SK-N-SH (cell line): ENCODE measurements at regions not wholly inside any gene's neighbourhood (a gene's known extent, or its start where the extent isn't known, plus 50 kb on each side); places are given as distances from the start of the nearest gene placed in this dataset.

ENCODE experiments used
- CTCF ChIA-PET: fragments of 300-600, 350-600 bp; formaldehyde crosslinking; extraction: SDS; loops from one replicate; lab custom pipeline; 2021; lab: Yijun Ruan, JAX
- POLR2A ChIA-PET: fragments of 350-600 bp; sonication (Branson Sonifier 250); formaldehyde crosslinking; extraction: SDS; loops from one replicate; lab custom pipeline; 2020; ENCODE audit warnings: antibody characterized with exemption, inconsistent platforms; lab: Yijun Ruan, JAX
- DNase-seq: peaks from one replicate; pipeline ENCODE4 v3.0.0; 2012
- H2AFZ ChIP-seq: fragments of 200-600 bp; sonication (generic); 2 replicates; pipeline ENCODE4 v1.8.1; 2016; ENCODE audit warnings: antibody characterized with exemption, mild to moderate bottlenecking, low read depth
- H3F3A ChIP-seq: fragments of 200-600 bp; sonication (generic); replicated peaks from 2 replicates; pipeline ENCODE3; 2016; ENCODE audit warnings: antibody characterized with exemption, mild to moderate bottlenecking; ENCODE audit not compliant: insufficient read depth
- H3K27ac ChIP-seq, 2 experiments: fragments of 200-500 bp in 1 of 2; fragments of 200-600 bp in 1 of 2; sonication (Bioruptor generic) in 1 of 2; sonication (generic), shearing (Covaris generic) in 1 of 2; 2 replicates each; pipeline versions ENCODE4 v1.5.1 to v1.6.1; 2014 to 2016; ENCODE audit warnings: low read depth in 2 of 2, inconsistent platforms in 1 of 2, low read length in 1 of 2, mild to moderate bottlenecking in 1 of 2, mixed read lengths in 1 of 2
- H3K27me3 ChIP-seq: fragments of 200-600 bp; sonication (generic), shearing (Covaris generic); 2 replicates; pipeline ENCODE4 v1.6.1; 2016; ENCODE audit warnings: mixed run types; ENCODE audit not compliant: insufficient read depth
- H3K36me3 ChIP-seq, 2 experiments: fragments of 200-500 bp in 1 of 2; fragments of 200-600 bp in 1 of 2; sonication (Bioruptor generic) in 1 of 2; sonication (generic) in 1 of 2; replicated peaks in 1 of 2; 2 replicates each; pipeline versions ENCODE3 to v1.5.1; 2014 to 2016; ENCODE audit warnings: low read length in 1 of 2, mild to moderate bottlenecking in 1 of 2; ENCODE audit not compliant: insufficient read depth in 2 of 2, control insufficient read depth in 1 of 2
- H3K4me1 ChIP-seq, 2 experiments: fragments of 200-500 bp in 1 of 2; fragments of 200-600 bp in 1 of 2; sonication (Bioruptor generic) in 1 of 2; sonication (generic), shearing (Covaris generic) in 1 of 2; 2 replicates each; pipeline versions ENCODE4 v1.5.1 to v1.6.1; 2014 to 2016; ENCODE audit warnings: low read depth in 1 of 2, low read length in 1 of 2, mixed run types in 1 of 2; ENCODE audit not compliant: insufficient read depth in 2 of 2, control insufficient read depth in 1 of 2
- H3K4me2 ChIP-seq: fragments of 200-600 bp; sonication (generic), shearing (Covaris generic); 2 replicates; pipeline ENCODE4 v1.6.1; 2017; ENCODE audit warnings: mixed run types
- H3K4me3 ChIP-seq, 2 experiments: fragments of 200-500 bp in 1 of 2; fragments of 200-600 bp in 1 of 2; sonication (Bioruptor generic) in 1 of 2; sonication (generic), shearing (Covaris generic) in 1 of 2; 2 replicates each; pipeline versions ENCODE4 v1.5.1 to v1.8.1; 2014 to 2016; ENCODE audit warnings: low read depth in 2 of 2, inconsistent platforms in 1 of 2, low read length in 1 of 2, mild to moderate bottlenecking in 1 of 2, mixed read lengths in 1 of 2, moderate library complexity in 1 of 2
- H3K79me2 ChIP-seq: fragments of 200-600 bp; sonication (generic); 2 replicates; pipeline ENCODE4 v1.8.1; 2017; ENCODE audit warnings: mild to moderate bottlenecking; ENCODE audit not compliant: insufficient read depth
- H3K9ac ChIP-seq: fragments of 200-600 bp; sonication (generic); 2 replicates; pipeline ENCODE4 v1.6.1; 2017; ENCODE audit warnings: mixed run types
- H3K9me2 ChIP-seq: fragments of 200-600 bp; sonication (generic); 2 replicates; pipeline ENCODE4 v1.6.1; 2017; ENCODE audit warnings: mixed run types
- H3K9me3 ChIP-seq: fragments of 200-600 bp; sonication (generic); 2 replicates; pipeline ENCODE4 v1.6.1; 2017; ENCODE audit warnings: mixed run types, mild to moderate bottlenecking, moderate library complexity
- H4K20me1 ChIP-seq: fragments of 200-600 bp; sonication (generic); 2 replicates; pipeline ENCODE4 v1.6.1; 2017; ENCODE audit warnings: mild to moderate bottlenecking, mixed run types; ENCODE audit not compliant: insufficient read depth
- EZH2phosphoT487 ChIP-seq: fragments of 200-600 bp; sonication (generic); IDR thresholded peaks from 2 replicates; pipeline ENCODE4 v1.6.1; 2017; ENCODE audit warnings: low read depth, mixed run types, mild to moderate bottlenecking, antibody characterized with exemption, moderate library complexity, borderline replicate concordance
- MEF2A ChIP-seq: IDR thresholded peaks from 2 replicates; pipeline ENCODE4 v1.4.0; 2012; ENCODE audit warnings: low read depth, borderline replicate concordance
- RAD21 ChIP-seq: IDR thresholded peaks from 2 replicates; pipeline ENCODE4 v1.6.1; 2012; ENCODE audit warnings: mild to moderate bottlenecking, low read length
- RCOR1 ChIP-seq: fragments of 150-350 bp; IDR thresholded peaks from 2 replicates; pipeline ENCODE4 v1.6.1; 2017; ENCODE audit warnings: antibody characterized with exemption, low read length
- SMC3 ChIP-seq: IDR thresholded peaks from 2 replicates; pipeline ENCODE4 v1.6.1; 2012; ENCODE audit warnings: low read depth, low read length, improper control_type of control experiment
- TAF1 ChIP-seq: IDR thresholded peaks from 2 replicates; pipeline ENCODE4 v1.6.1; 2012; ENCODE audit warnings: low read depth, mild to moderate bottlenecking, low read length, moderate library complexity, borderline replicate concordance
- TCF12 ChIP-seq: IDR thresholded peaks from 2 replicates; pipeline ENCODE4 v1.4.0; 2012
- WGBS: methylation state at CpG from one replicate; pipeline ENCODE4 v1.1.6; 2017; ENCODE audit warnings: low lambda C conversion rate; 5-methylcytosine and 5-hydroxymethylcytosine counted together
- TF ChIP-seq, protein P1 (sequence below): fragments of 150-350 bp; IDR thresholded peaks from 2 replicates; pipeline ENCODE4 v1.6.1; 2016; ENCODE audit warnings: mild to moderate bottlenecking, low read depth, low read length
- TF ChIP-seq, protein P2 (sequence below): fragments of 150-350 bp; IDR thresholded peaks from 2 replicates; pipeline ENCODE4 v1.6.1; 2017; ENCODE audit warnings: antibody characterized with exemption, low read length, low read depth, borderline replicate concordance

DNA sequence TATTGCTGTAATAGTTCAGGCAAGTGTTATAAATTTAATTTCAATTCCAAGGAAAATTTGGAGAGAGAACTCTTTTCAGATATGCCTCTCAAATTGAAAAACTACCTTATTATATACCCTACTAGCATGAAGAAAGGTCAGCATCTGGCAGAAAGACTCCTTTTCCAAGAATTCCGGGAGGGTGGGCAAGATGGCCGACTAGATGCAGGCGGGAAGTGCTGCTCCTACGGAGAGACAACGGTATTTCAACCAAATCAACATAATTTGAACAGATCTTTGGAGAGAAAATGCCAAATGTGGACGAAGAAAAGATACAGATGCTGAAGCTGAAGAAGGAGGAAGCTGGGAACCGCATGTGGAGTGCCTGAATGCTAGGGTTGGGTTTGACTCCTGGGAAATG lies 53.8 kb upstream of the INTU start (continued):
- no peak for TF ChIP-seq TAF1
- TF ChIP-seq RAD21, result no peak
- TF ChIP-seq, protein P1, sequence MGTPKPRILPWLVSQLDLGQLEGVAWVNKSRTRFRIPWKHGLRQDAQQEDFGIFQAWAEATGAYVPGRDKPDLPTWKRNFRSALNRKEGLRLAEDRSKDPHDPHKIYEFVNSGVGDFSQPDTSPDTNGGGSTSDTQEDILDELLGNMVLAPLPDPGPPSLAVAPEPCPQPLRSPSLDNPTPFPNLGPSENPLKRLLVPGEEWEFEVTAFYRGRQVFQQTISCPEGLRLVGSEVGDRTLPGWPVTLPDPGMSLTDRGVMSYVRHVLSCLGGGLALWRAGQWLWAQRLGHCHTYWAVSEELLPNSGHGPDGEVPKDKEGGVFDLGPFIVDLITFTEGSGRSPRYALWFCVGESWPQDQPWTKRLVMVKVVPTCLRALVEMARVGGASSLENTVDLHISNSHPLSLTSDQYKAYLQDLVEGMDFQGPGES, result no peak
- no peak for TF ChIP-seq SMC3
- TF ChIP-seq, all 33 proteins: peak for 0

DNA sequence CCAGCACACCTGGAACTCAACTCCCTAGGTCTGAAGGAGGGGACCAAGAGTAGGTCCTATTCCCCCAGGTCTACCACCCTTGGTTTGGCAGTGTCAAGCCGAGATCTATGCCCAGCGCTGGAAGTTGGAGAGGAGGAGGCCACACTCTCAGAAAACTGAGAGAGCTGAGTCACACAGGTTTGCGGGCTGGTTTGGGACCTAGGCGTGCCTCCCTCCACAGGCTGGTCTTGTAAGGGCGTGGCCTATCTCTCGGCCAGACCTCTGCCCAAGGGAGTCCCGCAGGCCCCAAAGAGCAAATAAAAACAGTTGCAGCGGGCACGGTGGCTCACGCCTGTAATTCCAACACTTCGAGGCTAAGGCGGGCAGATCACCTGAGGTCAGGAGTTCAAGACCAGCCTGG lies 52.9 kb upstream of the INTU start:
- Histone ChIP-seq H3K9ac (no peak overlapping the region), H3K79me2 (no peaks in the 10 kb centered on the region), H4K20me1 (no peaks in the 10 kb centered on the region), H3K9me2 (no peaks in the 10 kb centered on the region), H3K27ac (no peak overlapping the region), H3K36me3 (no peaks in the 10 kb centered on the region), H3K27me3 (no peaks in the 10 kb centered on the region; the same call in 1 of the 2 replicates), H3K4me2 (no peak overlapping the region), H2AFZ (no peak overlapping the region), H3K4me3 (no peak overlapping the region), H3K4me1 (no peaks in the 10 kb centered on the region), H3K9me3 (no peaks in the 10 kb centered on the region), H3F3A (no peaks in the 10 kb centered on the region)
- CTCF ChIA-PET, result no interaction called here
- POLR2A ChIA-PET, result no interaction called here
- no peak for DNase-seq
- WGBS, result 83% methylated on average over 5 of the region's 12 CpGs
- TF ChIP-seq TAF1, result no peak

DNA sequence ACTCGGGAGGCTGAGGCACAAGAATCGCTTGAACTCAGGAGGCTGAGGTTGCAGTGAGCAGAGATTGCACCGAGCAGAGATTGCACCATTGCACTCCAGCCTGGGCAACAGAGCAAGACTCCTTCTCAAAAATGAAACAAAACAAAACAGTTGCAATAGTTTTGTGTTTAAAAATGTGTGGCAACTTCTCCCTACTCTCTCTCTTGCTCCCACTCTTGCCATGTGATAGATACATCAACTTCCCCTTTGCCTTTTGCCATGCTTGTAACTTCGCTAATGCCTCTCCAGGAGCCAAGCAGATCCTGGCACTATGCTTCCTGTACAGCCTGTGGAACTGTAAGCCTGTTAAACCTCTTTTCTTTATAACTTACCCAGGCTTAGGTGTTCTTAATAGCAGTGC lies 52.5 kb upstream of the INTU start:
- no peaks in the 10 kb centered on the region for H3K4me1 ChIP-seq
- TF ChIP-seq EZH2phosphoT487, result no peak
- no peak for TF ChIP-seq MEF2A
- TF ChIP-seq TCF12, result no peak
- no peak for TF ChIP-seq RCOR1
- TF ChIP-seq TAF1, result no peak
- TF ChIP-seq, protein P2, sequence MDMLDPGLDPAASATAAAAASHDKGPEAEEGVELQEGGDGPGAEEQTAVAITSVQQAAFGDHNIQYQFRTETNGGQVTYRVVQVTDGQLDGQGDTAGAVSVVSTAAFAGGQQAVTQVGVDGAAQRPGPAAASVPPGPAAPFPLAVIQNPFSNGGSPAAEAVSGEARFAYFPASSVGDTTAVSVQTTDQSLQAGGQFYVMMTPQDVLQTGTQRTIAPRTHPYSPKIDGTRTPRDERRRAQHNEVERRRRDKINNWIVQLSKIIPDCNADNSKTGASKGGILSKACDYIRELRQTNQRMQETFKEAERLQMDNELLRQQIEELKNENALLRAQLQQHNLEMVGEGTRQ, result no peak
- TF ChIP-seq, all 33 proteins: peak for 0
- no peak overlapping the region for H3K4me2 ChIP-seq
- no peaks in the 10 kb centered on the region for H3K36me3 ChIP-seq
- H3F3A ChIP-seq, result no peaks in the 10 kb centered on the region
- no peaks in the 10 kb centered on the region for H3K9me3 ChIP-seq
- H4K20me1 ChIP-seq, result no peaks in the 10 kb centered on the region
- H3K9ac ChIP-seq, result no peak overlapping the region
- no peak overlapping the region for H2AFZ ChIP-seq
- no peak for DNase-seq
- POLR2A ChIA-PET, result no interaction called here
- CTCF ChIA-PET, result no interaction called here
- WGBS, result 45% methylated on average over 4 of the region's 4 CpGs
- no peaks in the 10 kb centered on the region for H3K79me2 ChIP-seq
- no peaks in the 10 kb centered on the region for H3K9me2 ChIP-seq
- no peak overlapping the region for H3K4me3 ChIP-seq
- no peak overlapping the region for H3K27ac ChIP-seq
- no peaks in the 10 kb centered on the region; the same call in 1 of the 2 replicates for H3K27me3 ChIP-seq
